ENCODE measurements at regions not wholly inside any gene's neighbourhood (a gene's known extent, or its start where the extent isn't known, plus 50 kb on each side); places are given as distances from the start of the nearest gene placed in this dataset.

DNA sequence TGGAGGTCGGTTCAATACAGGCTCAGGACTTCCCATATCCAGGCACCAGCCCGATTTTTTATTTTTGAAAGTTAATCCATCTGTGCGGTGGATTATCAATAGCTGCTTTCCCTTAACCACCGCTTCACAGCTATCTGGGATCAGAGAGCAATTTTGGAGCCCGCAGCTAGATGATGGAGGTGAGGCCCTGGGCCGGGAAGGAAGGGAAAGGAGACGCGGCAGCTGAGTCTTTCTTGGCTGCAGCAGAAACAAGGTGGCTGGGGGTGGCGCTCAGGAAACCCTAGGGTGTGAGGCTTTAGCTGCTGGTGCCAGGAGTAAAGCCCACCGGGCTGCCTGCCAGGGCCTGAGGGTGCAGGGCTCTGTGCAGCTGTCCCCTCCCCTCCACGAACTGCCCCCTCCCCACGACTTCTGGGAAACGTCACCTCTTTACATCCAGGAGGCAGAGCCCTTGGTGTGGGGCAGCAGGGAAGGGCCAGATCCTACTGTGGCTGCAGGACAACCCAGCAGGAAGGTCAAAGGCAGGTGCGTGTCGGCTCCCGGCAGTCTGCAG lies 307.0 kb downstream of the ZNF536 start:
- H3K36me3 ChIP-seq (ENCODE audit: insufficient read depth, low read length): no peaks in the 10 kb centered on the region
- H3K4me3 ChIP-seq (ENCODE audit: low read length): no peak overlapping the region
- H3K27ac ChIP-seq (ENCODE audit: low read length): no peak overlapping the region
- H3K79me2 ChIP-seq (replicated peaks; ENCODE audit: insufficient read depth, low read length): no peaks in the 10 kb centered on the region
- H3K4me2 ChIP-seq (ENCODE audit: low read length): no peak overlapping the region
- H3K27me3 ChIP-seq (ENCODE audit: insufficient read depth, low read depth, low read length): no peaks in the 10 kb centered on the region
- H3F3A ChIP-seq (ENCODE audit: insufficient read depth, low read length, poor library complexity, severe bottlenecking): no peaks in the 10 kb centered on the region
- H2AFZ ChIP-seq (ENCODE audit: low read depth, low read length): no peak overlapping the region
- H3K9me3 ChIP-seq (ENCODE audit: low read length): no peaks in the 10 kb centered on the region
- H4K20me1 ChIP-seq (ENCODE audit: insufficient read depth): no peaks in the 10 kb centered on the region
- no peak for TF ChIP-seq RAD21 (conservative IDR thresholded peaks at IDR 0.05)
- no peak for TF ChIP-seq POLR2AphosphoS5 (IDR thresholded peaks at IDR 0.05)
- TF ChIP-seq EZH2 (IDR thresholded peaks at IDR 0.05; ENCODE audit: borderline replicate concordance, insufficient read depth, low read length, poor library complexity, severe bottlenecking): no peak
- no peak for TF ChIP-seq REST (IDR thresholded peaks at IDR 0.05; ENCODE audit: borderline replicate concordance)
- TF ChIP-seq EP300 (conservative IDR thresholded peaks at IDR 0.05; ENCODE audit: poor library complexity, severe bottlenecking): no peak
- TF ChIP-seq SMC3 (conservative IDR thresholded peaks at IDR 0.05; ENCODE audit: poor library complexity): no peak
- TF ChIP-seq, protein P1, sequence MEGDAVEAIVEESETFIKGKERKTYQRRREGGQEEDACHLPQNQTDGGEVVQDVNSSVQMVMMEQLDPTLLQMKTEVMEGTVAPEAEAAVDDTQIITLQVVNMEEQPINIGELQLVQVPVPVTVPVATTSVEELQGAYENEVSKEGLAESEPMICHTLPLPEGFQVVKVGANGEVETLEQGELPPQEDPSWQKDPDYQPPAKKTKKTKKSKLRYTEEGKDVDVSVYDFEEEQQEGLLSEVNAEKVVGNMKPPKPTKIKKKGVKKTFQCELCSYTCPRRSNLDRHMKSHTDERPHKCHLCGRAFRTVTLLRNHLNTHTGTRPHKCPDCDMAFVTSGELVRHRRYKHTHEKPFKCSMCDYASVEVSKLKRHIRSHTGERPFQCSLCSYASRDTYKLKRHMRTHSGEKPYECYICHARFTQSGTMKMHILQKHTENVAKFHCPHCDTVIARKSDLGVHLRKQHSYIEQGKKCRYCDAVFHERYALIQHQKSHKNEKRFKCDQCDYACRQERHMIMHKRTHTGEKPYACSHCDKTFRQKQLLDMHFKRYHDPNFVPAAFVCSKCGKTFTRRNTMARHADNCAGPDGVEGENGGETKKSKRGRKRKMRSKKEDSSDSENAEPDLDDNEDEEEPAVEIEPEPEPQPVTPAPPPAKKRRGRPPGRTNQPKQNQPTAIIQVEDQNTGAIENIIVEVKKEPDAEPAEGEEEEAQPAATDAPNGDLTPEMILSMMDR (IDR thresholded peaks at IDR 0.05; ENCODE audit: poor library complexity, severe bottlenecking): no peak
- no peak for TF ChIP-seq MXI1 (conservative IDR thresholded peaks at IDR 0.05; ENCODE audit: poor library complexity, severe bottlenecking)
- TF ChIP-seq TAF1 (IDR thresholded peaks at IDR 0.05; ENCODE audit: low read depth): no peak
- H3K9ac ChIP-seq (ENCODE audit: low read length): no peak overlapping the region
- no peaks in the 10 kb centered on the region for H3K9me2 ChIP-seq (ENCODE audit: insufficient read depth, low read length)

GRCh38 chr19:30678168-30678567 lies 306.0 kb downstream of the ZNF536 start:
- Histone ChIP-seq H2AFZ (ENCODE audit: low read depth, low read length) (no peak overlapping the region), H3K9ac (ENCODE audit: low read length) (no peak overlapping the region), H3K79me2 (replicated peaks; ENCODE audit: insufficient read depth, low read length) (no peaks in the 10 kb centered on the region), H3K4me2 (ENCODE audit: low read length) (no peak overlapping the region), H4K20me1 (ENCODE audit: insufficient read depth) (no peaks in the 10 kb centered on the region), H3K27me3 (ENCODE audit: insufficient read depth, low read depth, low read length) (no peaks in the 10 kb centered on the region), H3F3A (ENCODE audit: insufficient read depth, low read length, poor library complexity, severe bottlenecking) (no peaks in the 10 kb centered on the region), H3K9me2 (ENCODE audit: insufficient read depth, low read length) (no peaks in the 10 kb centered on the region), H3K36me3 (ENCODE audit: insufficient read depth, low read length) (no peaks in the 10 kb centered on the region), H3K9me3 (ENCODE audit: low read length) (no peaks in the 10 kb centered on the region), H3K27ac (ENCODE audit: low read length) (no peak overlapping the region), H3K4me3 (ENCODE audit: low read length) (no peak overlapping the region)
- TF ChIP-seq, protein P1 (IDR thresholded peaks at IDR 0.05; ENCODE audit: poor library complexity, severe bottlenecking): no peak
- TF ChIP-seq TAF1 (IDR thresholded peaks at IDR 0.05; ENCODE audit: low read depth) (no peak), EP300 (conservative IDR thresholded peaks at IDR 0.05; ENCODE audit: poor library complexity, severe bottlenecking) (no peak), REST (IDR thresholded peaks at IDR 0.05; ENCODE audit: borderline replicate concordance) (no peak), POLR2AphosphoS5 (IDR thresholded peaks at IDR 0.05) (no peak), SMC3 (conservative IDR thresholded peaks at IDR 0.05; ENCODE audit: poor library complexity) (no peak), MXI1 (conservative IDR thresholded peaks at IDR 0.05; ENCODE audit: poor library complexity, severe bottlenecking) (no peak)

All from neural cell (in vitro differentiated cells).